ENCODE measurements at regions not wholly inside any gene's neighbourhood (a gene's known extent, or its start where the extent isn't known, plus 50 kb on each side); places are given as distances from the start of the nearest gene placed in this dataset.
"Not testable (repeated sequence)": the region's sequence is repeated elsewhere in the genome, so short reads cannot be mapped to it uniquely, and the experiment has no call there.

GRCh38 chr4:158395889-158396288 is 125.8 kb upstream of the RXFP1 start:
- ChIA-PET RAD21 (ENCODE audit: low non-redundant PET in 1 of 2, low total read pairs in 2 of 2, uncharacterized antibody in 2 of 2, unreplicated experiment in 2 of 2) (no interaction called here), CTCF (interaction anchor here (1.0 kb wide), 1 partner anchor 10 kb away, joined by 5 read pairs; no protein-coding TSS in a partner anchor)
- no peak overlapping the region for H3K4me2 ChIP-seq (ENCODE audit: low read length)

GRCh38 chr4:158397781-158398180 is 123.9 kb upstream of the RXFP1 start:
- Histone ChIP-seq H2AFZ (ENCODE audit: low read depth, low read length, poor library complexity, severe bottlenecking) (no peak overlapping the region), H3K4me1 (ENCODE audit: control insufficient read depth in 1 of 2, insufficient read depth in 2 of 2, low read length in 2 of 2) (no peaks in the 10 kb centered on the region), H3K9ac (ENCODE audit: low read length) (no peak overlapping the region), H3K4me2 (ENCODE audit: low read length) (no peak overlapping the region), H3K9me3 (ENCODE audit: control insufficient read depth in 1 of 2, insufficient read depth in 1 of 2, low read depth in 1 of 2, low read length in 2 of 2) (no peaks in the 10 kb centered on the region), H3K27ac (ENCODE audit: low read depth, low read length) (no peak overlapping the region), H3K36me3 (ENCODE audit: control insufficient read depth in 1 of 2, insufficient read depth in 2 of 2, low read length in 2 of 2) (no peaks in the 10 kb centered on the region), H4K20me1 (ENCODE audit: insufficient read depth) (no peaks in the 10 kb centered on the region), H3K79me2 (ENCODE audit: insufficient read depth, low read length) (no peaks in the 10 kb centered on the region), H3K9me2 (ENCODE audit: insufficient read depth) (no peaks in the 10 kb centered on the region), H3K27me3 (ENCODE audit: insufficient read depth, low read length) (no peaks in the 10 kb centered on the region), H3K4me3 (replicated peaks in 1 of 2; ENCODE audit: low read depth in 1 of 2, low read length in 2 of 2) (no peak overlapping the region)
- intact Hi-C loops (cut with micrococcal nuclease): no loop called here
- ATAC-seq (no peak), DNase-seq (ENCODE audit: low read depth, low spot score) (no peak)
- ChIA-PET CTCF (no interaction called here), POLR2A (no interaction called here), RAD21 (ENCODE audit: low non-redundant PET in 1 of 2, low total read pairs in 2 of 2, uncharacterized antibody in 2 of 2, unreplicated experiment in 2 of 2) (interaction anchor here in 1 of 2 experiments (0.7 kb wide), 1 partner anchor 137 kb away, joined by 5 read pairs; no protein-coding TSS in a partner anchor)
- BruUV-seq (replicated peaks): no TSS peak
- no peak for TF ChIP-seq ZFX (IDR thresholded peaks at IDR 0.05)
- no peak for TF ChIP-seq JUND (IDR thresholded peaks at IDR 0.05)
- TF ChIP-seq POLR2AphosphoS5 (IDR thresholded peaks at IDR 0.05; ENCODE audit: low read depth, low read length): no peak
- TF ChIP-seq ELF1 (IDR thresholded peaks at IDR 0.05; ENCODE audit: borderline replicate concordance, low read depth): no peak
- no peak for TF ChIP-seq CEBPB (IDR thresholded peaks at IDR 0.05; ENCODE audit: low read depth)
- no peak for TF ChIP-seq SRF (IDR thresholded peaks at IDR 0.05; ENCODE audit: low read depth)
- TF ChIP-seq, protein P1, sequence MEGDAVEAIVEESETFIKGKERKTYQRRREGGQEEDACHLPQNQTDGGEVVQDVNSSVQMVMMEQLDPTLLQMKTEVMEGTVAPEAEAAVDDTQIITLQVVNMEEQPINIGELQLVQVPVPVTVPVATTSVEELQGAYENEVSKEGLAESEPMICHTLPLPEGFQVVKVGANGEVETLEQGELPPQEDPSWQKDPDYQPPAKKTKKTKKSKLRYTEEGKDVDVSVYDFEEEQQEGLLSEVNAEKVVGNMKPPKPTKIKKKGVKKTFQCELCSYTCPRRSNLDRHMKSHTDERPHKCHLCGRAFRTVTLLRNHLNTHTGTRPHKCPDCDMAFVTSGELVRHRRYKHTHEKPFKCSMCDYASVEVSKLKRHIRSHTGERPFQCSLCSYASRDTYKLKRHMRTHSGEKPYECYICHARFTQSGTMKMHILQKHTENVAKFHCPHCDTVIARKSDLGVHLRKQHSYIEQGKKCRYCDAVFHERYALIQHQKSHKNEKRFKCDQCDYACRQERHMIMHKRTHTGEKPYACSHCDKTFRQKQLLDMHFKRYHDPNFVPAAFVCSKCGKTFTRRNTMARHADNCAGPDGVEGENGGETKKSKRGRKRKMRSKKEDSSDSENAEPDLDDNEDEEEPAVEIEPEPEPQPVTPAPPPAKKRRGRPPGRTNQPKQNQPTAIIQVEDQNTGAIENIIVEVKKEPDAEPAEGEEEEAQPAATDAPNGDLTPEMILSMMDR (IDR thresholded peaks at IDR 0.05 in 2 of 3, conservative IDR thresholded peaks at IDR 0.05 in 1 of 3; ENCODE audit: borderline replicate concordance in 1 of 3, insufficient read depth in 1 of 3, low read depth in 2 of 3, low read length in 2 of 3): no peak
- TF ChIP-seq, protein P2, sequence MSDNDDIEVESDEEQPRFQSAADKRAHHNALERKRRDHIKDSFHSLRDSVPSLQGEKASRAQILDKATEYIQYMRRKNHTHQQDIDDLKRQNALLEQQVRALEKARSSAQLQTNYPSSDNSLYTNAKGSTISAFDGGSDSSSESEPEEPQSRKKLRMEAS (IDR thresholded peaks at IDR 0.05): no peak

More at GRCh38 chr4:158395889-158396288, 125.8 kb upstream of the RXFP1 start:
- no peak overlapping the region for H2AFZ ChIP-seq (ENCODE audit: low read depth, low read length, poor library complexity, severe bottlenecking)
- no TSS peak for BruUV-seq (replicated peaks)
- H3K27me3 ChIP-seq (ENCODE audit: insufficient read depth, low read length): no peaks in the 10 kb centered on the region
- ATAC-seq: no peak
- no peaks in the 10 kb centered on the region for H3K4me1 ChIP-seq (ENCODE audit: control insufficient read depth in 1 of 2, insufficient read depth in 2 of 2, low read length in 2 of 2)
- H4K20me1 ChIP-seq (ENCODE audit: insufficient read depth): no peaks in the 10 kb centered on the region
- no peaks in the 10 kb centered on the region for H3K79me2 ChIP-seq (ENCODE audit: insufficient read depth, low read length)
- H3K9me3 ChIP-seq (ENCODE audit: control insufficient read depth in 1 of 2, insufficient read depth in 1 of 2, low read depth in 1 of 2, low read length in 2 of 2): no peaks in the 10 kb centered on the region
- H3K36me3 ChIP-seq (ENCODE audit: control insufficient read depth in 1 of 2, insufficient read depth in 2 of 2, low read length in 2 of 2): no peaks in the 10 kb centered on the region
- H3K9ac ChIP-seq (ENCODE audit: low read length): no peak overlapping the region
- no peak overlapping the region for H3K4me3 ChIP-seq (replicated peaks in 1 of 2; ENCODE audit: low read depth in 1 of 2, low read length in 2 of 2)
- DNase-seq (ENCODE audit: low read depth, low spot score): no peak
- TF ChIP-seq JUND (IDR thresholded peaks at IDR 0.05) (no peak), CBX3 (IDR thresholded peaks at IDR 0.05; ENCODE audit: low read depth) (no peak), POLR2AphosphoS5 (IDR thresholded peaks at IDR 0.05; ENCODE audit: low read depth, low read length) (no peak), RAD21 (IDR thresholded peaks at IDR 0.05; ENCODE audit: low read depth) (no peak), EZH2 (IDR thresholded peaks at IDR 0.05) (no peak)
- POLR2A ChIA-PET: no interaction called here
- no peaks in the 10 kb centered on the region for H3K9me2 ChIP-seq (ENCODE audit: insufficient read depth)
- H3K27ac ChIP-seq (ENCODE audit: low read depth, low read length): no peak overlapping the region
- intact Hi-C loops (cut with micrococcal nuclease): no loop called here

DNA sequence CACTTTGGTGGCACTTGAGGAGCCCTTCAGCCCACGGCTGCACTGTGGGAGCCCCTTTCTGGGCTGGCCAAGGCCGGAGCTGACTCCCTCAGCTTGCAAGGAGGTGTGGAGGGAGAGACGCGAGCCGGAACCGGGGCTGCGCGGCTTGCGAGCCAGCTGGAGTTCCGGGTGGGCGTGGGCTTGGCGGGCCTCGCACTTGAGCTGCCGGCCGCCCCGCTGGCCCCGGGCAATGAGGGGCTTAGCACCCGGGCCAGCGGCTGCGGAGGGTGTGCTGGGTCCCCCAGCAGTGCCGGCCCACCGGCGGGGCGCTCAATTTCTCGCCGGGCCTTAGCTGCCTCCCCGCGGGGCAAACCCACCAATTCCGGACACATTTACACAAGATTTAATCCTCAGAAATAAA is 113.7 kb upstream of the RXFP1 start:
- H3K4me2 ChIP-seq (ENCODE audit: low read length); H3K9ac ChIP-seq (ENCODE audit: low read length); H3K27me3 ChIP-seq (ENCODE audit: insufficient read depth, low read length); DNase-seq (ENCODE audit: low read depth, low spot score); H4K20me1 ChIP-seq (ENCODE audit: insufficient read depth); BruUV-seq (replicated peaks); intact Hi-C loops (cut with micrococcal nuclease); H3K9me2 ChIP-seq (ENCODE audit: insufficient read depth); H3K4me1 ChIP-seq (ENCODE audit: control insufficient read depth in 1 of 2, insufficient read depth in 2 of 2, low read length in 2 of 2); POLR2A ChIA-PET; CTCF ChIA-PET; H2AFZ ChIP-seq (ENCODE audit: low read depth, low read length, poor library complexity, severe bottlenecking); RAD21 ChIA-PET (ENCODE audit: low non-redundant PET in 1 of 2, low total read pairs in 2 of 2, uncharacterized antibody in 2 of 2, unreplicated experiment in 2 of 2); H3K9me3 ChIP-seq (ENCODE audit: control insufficient read depth in 1 of 2, insufficient read depth in 1 of 2, low read depth in 1 of 2, low read length in 2 of 2); H3K27ac ChIP-seq (ENCODE audit: low read depth, low read length); H3K36me3 ChIP-seq (ENCODE audit: control insufficient read depth in 1 of 2, insufficient read depth in 2 of 2, low read length in 2 of 2); ATAC-seq; H3K79me2 ChIP-seq (ENCODE audit: insufficient read depth, low read length); H3K4me3 ChIP-seq (replicated peaks in 1 of 2; ENCODE audit: low read depth in 1 of 2, low read length in 2 of 2): not testable (repeated sequence)
